Peyer's patch (tissue), 4 donors: ENCODE measurements at regions not wholly inside any gene's neighbourhood (a gene's known extent, or its start where the extent isn't known, plus 50 kb on each side); places are given as distances from the start of the nearest gene placed in this dataset.

ENCODE experiments used
- POLR2A ChIP-seq, 2 donors: fragments of 450-650 bp; IDR thresholded peaks; one replicate each; pipeline ENCODE4 v1.5.1; 2017; ENCODE audit warnings: antibody characterized with exemption in 2 of 2, mild to moderate bottlenecking in 2 of 2, moderate library complexity in 2 of 2
- TF ChIP-seq, protein P1 (sequence below), 6 experiments: fragments of 450-650 bp in 4 of 6; fragments of 200-600 bp in 2 of 6; sonication (generic) in 1 of 6; IDR thresholded peaks; one replicate each; pipeline ENCODE4 v1.5.1; 2017 to 2019; ENCODE audit warnings: antibody characterized with exemption in 6 of 6, mild to moderate bottlenecking in 3 of 6, moderate library complexity in 1 of 6

GRCh38 chr1:5373281-5373680, 618.9 kb downstream of the NPHP4 start:
- TF ChIP-seq, protein P1, sequence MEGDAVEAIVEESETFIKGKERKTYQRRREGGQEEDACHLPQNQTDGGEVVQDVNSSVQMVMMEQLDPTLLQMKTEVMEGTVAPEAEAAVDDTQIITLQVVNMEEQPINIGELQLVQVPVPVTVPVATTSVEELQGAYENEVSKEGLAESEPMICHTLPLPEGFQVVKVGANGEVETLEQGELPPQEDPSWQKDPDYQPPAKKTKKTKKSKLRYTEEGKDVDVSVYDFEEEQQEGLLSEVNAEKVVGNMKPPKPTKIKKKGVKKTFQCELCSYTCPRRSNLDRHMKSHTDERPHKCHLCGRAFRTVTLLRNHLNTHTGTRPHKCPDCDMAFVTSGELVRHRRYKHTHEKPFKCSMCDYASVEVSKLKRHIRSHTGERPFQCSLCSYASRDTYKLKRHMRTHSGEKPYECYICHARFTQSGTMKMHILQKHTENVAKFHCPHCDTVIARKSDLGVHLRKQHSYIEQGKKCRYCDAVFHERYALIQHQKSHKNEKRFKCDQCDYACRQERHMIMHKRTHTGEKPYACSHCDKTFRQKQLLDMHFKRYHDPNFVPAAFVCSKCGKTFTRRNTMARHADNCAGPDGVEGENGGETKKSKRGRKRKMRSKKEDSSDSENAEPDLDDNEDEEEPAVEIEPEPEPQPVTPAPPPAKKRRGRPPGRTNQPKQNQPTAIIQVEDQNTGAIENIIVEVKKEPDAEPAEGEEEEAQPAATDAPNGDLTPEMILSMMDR (IDR thresholded peaks at IDR 0.05): no peak
- TF ChIP-seq POLR2A (IDR thresholded peaks at IDR 0.05): no peak
